ENCODE measurements at regions not wholly inside any gene's neighbourhood (a gene's known extent, or its start where the extent isn't known, plus 50 kb on each side); places are given as distances from the start of the nearest gene placed in this dataset.
A peak's percentile ranks its signal among the peaks of the same experiment; 100 is the strongest.

DNA sequence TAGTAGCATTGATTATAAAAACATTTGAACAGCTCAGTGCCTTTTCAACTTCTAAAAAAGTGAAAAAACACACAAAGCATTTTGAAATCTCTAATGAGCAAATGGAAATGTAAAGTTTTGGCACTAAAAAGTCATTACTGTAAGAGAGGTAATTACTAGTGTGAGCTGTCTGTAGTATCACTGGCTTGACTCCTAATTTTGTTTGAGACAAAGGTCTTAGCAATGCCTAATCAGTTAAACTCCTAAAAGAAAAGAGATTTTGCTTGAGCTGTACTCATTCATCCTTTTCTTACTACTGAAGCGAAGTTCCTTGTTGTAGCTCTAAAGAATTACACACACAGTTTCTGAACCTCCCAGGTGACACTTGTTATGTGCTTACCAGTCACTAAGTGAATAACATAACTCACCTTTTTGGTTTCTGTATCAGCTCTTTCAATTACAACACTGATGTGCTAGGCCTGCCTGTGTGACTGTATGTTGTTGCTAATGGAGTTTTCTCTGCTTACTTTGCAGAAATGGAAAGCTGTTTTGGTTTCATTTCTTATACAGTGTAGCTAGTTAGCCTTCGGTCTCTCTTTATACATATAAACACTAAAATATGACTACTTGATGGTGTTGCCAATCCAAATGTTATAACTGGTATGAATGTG lies 924.4 kb upstream of the TENM4 start:
- Histone ChIP-seq H3K4me3 (ENCODE audit: low read depth, low read length) (no peak overlapping the region), H3K36me3 (ENCODE audit: control insufficient read depth, insufficient read depth, low read length) (no peaks in the 10 kb centered on the region), H3K27me3 (ENCODE audit: control insufficient read depth, insufficient read depth, low read length) (no peaks in the 10 kb centered on the region)
- TF ChIP-seq, protein P1, sequence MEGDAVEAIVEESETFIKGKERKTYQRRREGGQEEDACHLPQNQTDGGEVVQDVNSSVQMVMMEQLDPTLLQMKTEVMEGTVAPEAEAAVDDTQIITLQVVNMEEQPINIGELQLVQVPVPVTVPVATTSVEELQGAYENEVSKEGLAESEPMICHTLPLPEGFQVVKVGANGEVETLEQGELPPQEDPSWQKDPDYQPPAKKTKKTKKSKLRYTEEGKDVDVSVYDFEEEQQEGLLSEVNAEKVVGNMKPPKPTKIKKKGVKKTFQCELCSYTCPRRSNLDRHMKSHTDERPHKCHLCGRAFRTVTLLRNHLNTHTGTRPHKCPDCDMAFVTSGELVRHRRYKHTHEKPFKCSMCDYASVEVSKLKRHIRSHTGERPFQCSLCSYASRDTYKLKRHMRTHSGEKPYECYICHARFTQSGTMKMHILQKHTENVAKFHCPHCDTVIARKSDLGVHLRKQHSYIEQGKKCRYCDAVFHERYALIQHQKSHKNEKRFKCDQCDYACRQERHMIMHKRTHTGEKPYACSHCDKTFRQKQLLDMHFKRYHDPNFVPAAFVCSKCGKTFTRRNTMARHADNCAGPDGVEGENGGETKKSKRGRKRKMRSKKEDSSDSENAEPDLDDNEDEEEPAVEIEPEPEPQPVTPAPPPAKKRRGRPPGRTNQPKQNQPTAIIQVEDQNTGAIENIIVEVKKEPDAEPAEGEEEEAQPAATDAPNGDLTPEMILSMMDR (IDR thresholded peaks at IDR 0.05; ENCODE audit: insufficient read depth, low read length, severe bottlenecking), result no peak
- DNase-seq (ENCODE audit: low read depth) (no peak), FAIRE-seq (no peak)

DNA sequence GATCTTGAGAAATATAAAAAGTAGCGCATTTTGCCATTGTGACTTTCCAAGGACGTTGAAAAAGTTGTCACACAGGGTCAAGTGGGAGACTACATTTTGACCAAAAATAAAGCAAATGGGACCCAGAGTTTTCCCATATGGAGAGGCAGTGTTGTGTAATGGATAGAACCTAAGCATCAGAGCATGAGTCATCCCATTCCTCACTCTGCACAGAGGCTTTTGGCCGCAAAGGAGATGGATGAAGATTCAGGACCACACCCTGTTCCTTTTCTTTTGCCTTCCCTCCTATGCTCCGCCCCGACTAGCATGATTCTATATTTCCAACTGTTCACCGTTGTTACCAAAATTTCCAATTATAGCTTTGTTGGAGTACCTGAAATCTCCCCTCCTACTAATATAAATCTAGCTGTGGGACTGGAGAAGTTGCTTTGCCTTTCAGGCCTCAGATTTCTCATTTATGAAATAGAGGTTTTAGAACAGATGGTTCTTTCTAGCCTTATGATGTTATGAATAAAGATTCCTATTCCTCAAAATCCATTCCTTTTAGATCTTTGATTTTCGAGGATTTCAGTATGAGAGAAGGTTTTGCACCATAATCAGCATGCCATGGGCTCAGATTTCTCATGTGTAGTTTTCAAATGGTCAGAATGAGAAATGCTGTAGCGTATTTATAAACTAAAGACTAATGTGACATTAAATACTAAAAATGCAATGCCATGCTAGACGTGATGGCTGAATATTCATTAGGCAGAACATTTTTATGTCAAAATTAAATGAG lies 921.9 kb upstream of the TENM4 start:
- TF ChIP-seq, protein P1 (IDR thresholded peaks at IDR 0.05; ENCODE audit: insufficient read depth, low read length, severe bottlenecking), result no peak
- FAIRE-seq (no peak), DNase-seq (ENCODE audit: low read depth) (peak; percentile 59)
- no peaks in the 10 kb centered on the region for H3K36me3 ChIP-seq (ENCODE audit: control insufficient read depth, insufficient read depth, low read length)
- H3K27me3 ChIP-seq (ENCODE audit: control insufficient read depth, insufficient read depth, low read length), result no peaks in the 10 kb centered on the region
- no peak overlapping the region for H3K4me3 ChIP-seq (ENCODE audit: low read depth, low read length)

DNA sequence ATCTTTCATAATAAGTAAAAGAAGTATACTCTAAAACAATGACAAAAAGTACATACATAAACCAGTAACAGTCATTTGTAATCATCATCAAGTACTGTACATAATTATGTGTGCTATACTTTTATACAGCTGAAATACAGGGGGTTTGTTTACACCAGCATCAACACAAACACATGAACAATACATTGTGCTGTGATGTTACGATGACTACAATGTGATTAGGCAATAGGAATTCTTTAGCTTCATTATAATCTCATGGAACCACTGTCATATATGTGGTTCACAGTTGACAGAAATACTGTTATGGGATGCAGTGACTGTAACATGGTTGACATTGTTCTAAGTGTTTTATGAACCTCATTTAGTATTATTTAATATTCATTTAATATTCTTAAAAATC lies 914.4 kb upstream of the TENM4 start:
- peak; percentile 30 for DNase-seq (ENCODE audit: low read depth)
- no peak overlapping the region for H3K4me3 ChIP-seq (ENCODE audit: low read depth, low read length)
- no peaks in the 10 kb centered on the region for H3K27me3 ChIP-seq (ENCODE audit: control insufficient read depth, insufficient read depth, low read length)
- TF ChIP-seq, protein P1 (IDR thresholded peaks at IDR 0.05; ENCODE audit: insufficient read depth, low read length, severe bottlenecking), result no peak
- H3K36me3 ChIP-seq (ENCODE audit: control insufficient read depth, insufficient read depth, low read length), result no peaks in the 10 kb centered on the region
- FAIRE-seq, result no peak

DNA sequence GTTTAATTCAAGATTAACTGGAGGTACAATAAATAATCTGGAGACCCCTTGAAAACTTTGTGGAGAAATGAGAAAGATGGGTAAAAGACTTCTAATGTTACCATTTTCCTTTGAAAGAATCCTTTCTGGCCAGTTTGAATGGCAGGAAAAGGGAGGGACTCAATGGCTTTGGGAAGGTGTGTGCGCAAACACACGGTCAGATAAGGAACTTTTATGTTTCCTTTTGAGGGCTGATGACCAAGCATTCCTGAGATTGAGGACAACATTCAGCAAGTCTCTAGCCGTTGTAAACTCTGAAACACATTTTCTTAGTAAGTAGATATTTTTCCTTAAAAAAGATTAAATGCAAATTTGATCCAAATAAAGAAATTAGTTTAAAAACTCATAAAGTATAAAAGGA lies 909.7 kb upstream of the TENM4 start:
- no peaks in the 10 kb centered on the region for H3K27me3 ChIP-seq (ENCODE audit: control insufficient read depth, insufficient read depth, low read length)
- TF ChIP-seq, protein P1 (IDR thresholded peaks at IDR 0.05; ENCODE audit: insufficient read depth, low read length, severe bottlenecking), result no peak
- FAIRE-seq (no peak), DNase-seq (ENCODE audit: low read depth) (no peak)
- H3K4me3 ChIP-seq (ENCODE audit: low read depth, low read length), result no peak overlapping the region
- no peaks in the 10 kb centered on the region for H3K36me3 ChIP-seq (ENCODE audit: control insufficient read depth, insufficient read depth, low read length)

DNA sequence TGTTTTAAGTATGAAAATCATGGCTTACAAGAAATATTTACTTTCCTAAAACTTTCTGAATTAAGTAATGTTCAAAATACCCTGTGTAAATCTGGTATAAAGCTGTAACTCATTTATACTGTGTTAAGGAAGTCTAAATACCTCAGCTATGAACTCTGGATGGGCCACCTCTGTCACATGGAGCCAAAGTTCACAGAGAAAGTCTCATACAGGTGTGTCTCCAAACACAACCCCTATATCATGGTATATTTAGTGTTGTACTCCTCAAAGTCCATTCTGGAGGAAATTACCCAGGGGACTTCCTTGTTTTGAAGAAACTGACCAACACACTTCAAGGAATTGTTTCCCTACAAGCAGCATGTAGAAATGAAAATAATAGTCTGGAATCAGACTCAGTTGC lies 909.2 kb upstream of the TENM4 start:
- no peak for FAIRE-seq
- no peaks in the 10 kb centered on the region for H3K27me3 ChIP-seq (ENCODE audit: control insufficient read depth, insufficient read depth, low read length)
- TF ChIP-seq, protein P1 (IDR thresholded peaks at IDR 0.05; ENCODE audit: insufficient read depth, low read length, severe bottlenecking), result no peak
- H3K36me3 ChIP-seq (ENCODE audit: control insufficient read depth, insufficient read depth, low read length), result no peaks in the 10 kb centered on the region
- no peak for DNase-seq (ENCODE audit: low read depth)
- no peak overlapping the region for H3K4me3 ChIP-seq (ENCODE audit: low read depth, low read length)
